ENCODE measurements at regions not wholly inside any gene's neighbourhood (a gene's known extent, or its start where the extent isn't known, plus 50 kb on each side); places are given as distances from the start of the nearest gene placed in this dataset.

DNA sequence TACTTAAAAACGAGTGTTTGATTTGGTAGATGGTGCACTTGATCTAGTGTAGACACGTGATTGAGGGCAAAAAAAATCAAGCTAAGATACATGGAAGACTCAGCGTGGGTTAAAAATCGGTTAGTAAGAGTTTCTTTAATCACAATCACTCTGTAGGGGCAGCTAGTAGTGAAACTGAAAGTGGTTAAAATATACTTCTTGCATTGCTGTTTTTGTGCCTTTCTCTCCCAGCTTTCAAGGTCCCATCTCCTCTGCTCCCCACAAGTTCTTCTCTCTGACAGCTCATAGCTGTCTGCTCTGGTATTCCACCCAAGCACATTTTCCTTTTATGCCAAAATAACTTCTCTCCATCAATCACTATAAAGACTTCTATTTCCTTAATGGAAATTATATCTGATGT lies 1089.7 kb downstream of the EFNB2 start:
- no peak for DNase-seq (ENCODE audit: low read depth)

DNA sequence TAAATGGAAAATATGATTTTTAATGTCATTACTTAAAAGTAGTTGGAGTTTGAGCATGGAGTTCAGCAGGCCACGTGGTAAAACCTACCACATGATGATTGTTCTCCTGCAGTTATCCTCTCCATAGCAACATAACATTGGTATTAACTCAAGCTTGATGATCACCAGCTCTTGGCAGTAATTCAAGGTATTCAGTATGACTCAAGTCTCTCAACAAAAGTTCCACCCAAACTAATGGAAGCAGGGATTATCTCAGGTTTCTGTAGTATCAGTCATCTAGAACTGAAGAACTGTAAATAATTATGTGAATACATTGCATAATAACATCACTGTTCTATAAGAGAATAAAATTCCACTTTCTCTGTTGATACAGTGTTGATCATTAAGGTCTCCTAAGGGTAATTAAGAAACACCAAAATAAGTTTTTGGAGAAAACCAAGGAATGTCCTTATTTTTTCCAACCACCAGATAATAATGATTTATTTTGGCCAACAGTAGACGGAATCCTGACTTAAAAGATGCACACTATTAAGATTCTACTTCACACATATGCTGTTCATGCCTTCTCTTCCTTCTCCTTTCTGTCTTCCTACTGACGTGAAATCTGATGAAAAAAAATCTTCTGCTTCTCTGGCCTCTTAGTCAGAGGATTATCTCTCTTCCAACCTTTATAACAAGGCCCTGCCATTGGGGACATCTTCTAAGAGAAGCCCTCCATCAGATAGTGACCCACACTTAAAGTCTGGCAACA lies 1092.3 kb downstream of the EFNB2 start:
- DNase-seq (ENCODE audit: low read depth), result peak; percentile 83

DNA sequence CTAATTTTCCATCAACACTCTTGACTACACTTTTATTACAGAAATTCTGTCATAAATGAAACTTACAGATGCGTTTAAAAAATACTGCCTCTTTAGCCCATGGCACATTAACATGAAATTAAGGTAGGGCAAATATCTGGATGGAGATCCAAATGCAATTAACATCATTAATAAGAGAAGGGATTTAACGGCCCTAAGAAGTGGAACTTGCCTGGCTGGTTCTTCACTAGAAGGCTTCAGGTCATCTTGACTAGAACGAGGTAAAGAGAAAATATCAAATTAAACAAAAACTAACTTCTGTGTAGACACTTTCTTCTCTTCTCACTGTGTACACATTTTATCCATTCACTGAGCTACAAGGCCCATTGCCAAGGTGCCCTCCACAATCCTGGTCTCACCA lies 1093.4 kb downstream of the EFNB2 start:
- no peak for DNase-seq (ENCODE audit: low read depth)

DNA sequence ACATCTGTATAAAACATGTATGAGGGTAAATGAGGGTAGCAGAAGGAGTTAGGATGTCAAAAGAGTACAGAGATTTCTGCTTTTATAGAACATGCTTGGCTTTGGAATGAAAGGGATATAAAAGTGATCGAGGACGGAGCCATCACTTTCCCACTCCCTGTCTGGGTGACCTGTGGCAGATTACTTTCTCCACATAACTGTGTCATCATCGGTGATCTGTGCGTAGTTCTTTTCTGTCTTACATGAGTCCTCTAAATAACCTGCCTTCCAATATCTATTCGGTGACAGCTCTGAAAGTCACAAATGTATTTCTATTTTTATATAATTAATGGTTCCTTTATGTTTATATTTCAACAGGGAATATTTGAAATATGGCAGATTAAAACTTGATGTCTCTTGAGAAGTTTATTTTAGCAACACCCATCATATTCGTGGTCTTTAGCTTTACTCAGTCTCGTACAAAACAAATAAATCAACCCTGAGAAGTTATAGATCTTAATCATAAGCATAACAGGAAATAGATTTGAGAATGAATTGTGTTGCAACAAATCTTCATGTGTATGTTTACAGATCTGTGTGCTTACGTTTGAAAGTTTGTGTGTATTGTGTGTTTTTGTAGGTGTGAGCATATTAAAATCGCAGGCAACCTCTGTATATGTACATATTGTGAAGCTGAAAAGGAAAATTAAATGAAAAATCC lies 1094.3 kb downstream of the EFNB2 start:
- no peak for DNase-seq (ENCODE audit: low read depth)

DNA sequence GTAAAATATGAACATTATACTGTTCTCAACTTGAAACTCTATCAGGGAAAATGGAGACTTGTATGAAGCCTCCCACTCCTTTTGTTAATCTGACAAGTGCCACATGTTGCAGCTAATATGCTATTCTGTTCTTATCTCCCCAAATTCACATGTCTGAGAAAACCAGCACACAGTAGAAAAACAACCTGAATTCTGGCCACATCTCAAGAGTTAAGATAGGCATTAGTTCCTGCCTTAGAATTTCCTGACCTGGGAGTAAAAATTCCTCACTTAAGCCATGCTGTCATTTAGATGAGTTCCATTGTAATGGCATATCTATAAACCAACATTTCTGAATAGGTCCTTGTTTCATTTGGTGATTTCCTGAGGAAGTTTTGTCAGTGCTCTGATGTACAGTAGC lies 1098.5 kb downstream of the EFNB2 start:
- DNase-seq (ENCODE audit: low read depth), result no peak

DNA sequence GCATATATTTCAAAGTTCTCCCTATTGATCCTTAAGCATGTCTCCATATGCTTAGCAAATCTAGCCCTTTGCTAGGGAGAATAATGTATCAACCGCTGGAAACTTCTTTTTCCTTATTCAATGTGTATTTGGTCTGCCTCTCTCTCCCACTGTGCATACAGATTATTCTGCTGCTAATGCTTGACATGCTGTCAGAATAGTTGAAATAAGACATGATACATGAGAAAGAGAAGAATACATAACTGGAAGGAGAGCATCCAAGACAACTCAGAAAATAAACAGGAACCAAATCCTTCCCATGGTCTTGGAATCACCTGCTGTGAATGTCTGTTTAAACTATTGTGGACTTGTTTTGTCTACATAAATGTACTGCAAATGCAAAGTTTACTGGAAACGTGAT lies 1103.0 kb downstream of the EFNB2 start:
- no peak for DNase-seq (ENCODE audit: low read depth)

DNA sequence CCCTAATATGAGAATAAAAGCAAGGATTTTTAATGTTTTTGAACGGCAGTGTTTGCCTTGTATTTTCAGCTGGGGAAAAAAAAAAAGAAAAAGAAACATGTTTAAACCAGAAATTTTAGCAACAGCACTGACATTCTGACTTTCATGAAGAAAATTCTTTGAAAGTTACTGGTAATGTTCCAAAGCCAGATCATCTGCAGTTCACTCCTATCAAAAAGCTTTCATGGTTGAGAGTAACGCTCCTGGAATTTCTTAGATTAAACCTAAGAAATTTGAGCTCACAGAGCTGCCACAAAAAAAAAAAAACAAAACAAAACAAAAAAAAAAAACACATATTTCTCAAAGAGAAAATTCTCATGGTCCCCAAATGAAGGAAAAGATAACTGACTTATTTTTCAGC lies 1106.7 kb downstream of the EFNB2 start:
- peak; percentile 4 for DNase-seq (ENCODE audit: low read depth)

DNA sequence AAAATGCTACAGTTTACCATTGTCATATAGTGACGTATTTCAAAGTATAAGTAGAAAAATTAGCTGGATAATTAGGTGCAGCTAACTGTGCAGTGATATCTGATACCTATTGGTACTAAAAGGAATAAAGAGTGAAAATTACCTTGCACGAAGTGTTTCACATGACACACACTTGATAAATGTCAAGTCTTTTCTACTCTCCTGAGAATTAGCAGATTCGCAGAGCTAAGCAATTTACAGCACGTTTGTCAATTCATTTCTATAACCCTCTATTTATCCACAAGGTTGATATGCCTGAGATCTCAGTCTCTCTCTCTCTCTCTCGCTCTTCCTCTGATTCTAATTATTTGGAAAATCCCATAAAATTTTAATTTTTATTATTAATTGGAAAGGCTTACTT lies 1109.0 kb downstream of the EFNB2 start:
- DNase-seq (ENCODE audit: low read depth), result no peak

DNA sequence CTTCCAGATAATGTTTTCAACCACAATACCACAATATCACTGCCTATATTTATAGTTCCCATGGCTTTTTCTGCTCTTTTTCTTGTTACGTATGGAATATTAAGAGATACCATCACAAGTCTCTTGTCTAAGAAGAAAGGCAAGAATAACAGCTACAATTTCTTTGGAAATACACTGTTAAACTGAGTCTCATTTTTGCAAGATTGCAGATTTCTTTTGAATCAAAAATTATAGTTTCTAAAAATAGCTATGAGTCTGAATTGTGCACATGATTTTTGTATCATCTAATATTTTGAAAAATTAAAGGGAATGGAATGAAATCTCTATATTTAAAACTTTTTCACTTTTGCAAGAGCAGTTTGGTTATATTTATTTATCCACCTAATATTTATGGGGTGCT lies 1120.8 kb downstream of the EFNB2 start:
- no peak for DNase-seq (ENCODE audit: low read depth)

DNA sequence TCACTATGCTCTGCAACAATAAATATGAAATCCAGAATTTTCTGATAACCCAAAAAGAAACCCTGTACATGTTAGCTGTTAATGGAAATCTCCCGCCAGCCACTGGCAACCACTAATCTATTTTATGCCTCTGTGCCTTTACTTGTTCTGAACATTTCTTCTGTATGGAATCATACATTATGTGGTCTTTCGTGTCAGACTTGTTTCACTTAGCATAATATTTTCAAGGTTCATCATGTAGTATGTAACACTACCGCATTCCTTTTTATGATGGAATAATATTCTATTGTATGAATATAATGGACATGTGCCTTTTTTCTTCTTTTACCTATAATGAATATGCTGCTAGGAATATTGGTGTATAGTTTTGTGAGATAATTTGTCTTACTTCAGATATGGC lies 1123.3 kb downstream of the EFNB2 start:
- no peak for DNase-seq (ENCODE audit: low read depth)

DNA sequence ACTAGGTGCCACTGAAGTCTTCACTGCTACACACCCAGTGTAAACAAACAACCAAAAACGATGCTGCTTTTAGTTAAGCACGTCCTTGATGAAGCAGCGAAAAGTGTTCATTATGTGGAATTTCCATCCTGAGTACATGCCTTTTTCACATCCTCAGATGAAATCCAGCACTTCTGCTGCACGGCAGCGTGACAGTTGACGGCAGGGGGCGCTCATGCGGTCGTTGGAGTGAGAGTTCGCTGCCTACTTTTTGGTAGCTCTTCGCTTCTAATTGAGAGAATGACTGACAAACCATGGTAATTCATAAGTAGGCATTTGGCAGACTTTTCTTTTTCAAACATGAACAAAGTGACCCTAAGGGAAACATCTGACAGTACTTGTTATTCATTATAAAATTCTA lies 1124.9 kb downstream of the EFNB2 start:
- DNase-seq (ENCODE audit: low read depth), result peak; percentile 37

DNA sequence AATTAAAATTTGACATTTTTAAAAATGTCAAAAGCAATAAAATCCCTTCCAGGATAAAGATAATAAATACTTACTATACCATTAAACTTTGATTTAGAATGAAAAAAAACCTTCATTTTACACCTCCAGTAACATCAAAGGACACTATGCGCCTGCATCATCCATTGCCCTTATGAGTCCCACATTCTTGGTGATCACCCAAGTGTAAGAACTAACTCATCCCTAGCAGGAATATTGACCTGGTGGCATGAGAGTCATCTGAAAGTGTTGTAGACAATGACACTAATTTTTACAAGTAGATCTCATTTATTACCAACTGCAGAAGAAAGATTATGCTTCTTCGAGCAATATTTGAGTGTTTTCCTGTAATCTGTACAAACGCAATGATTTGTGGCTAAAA lies 1128.9 kb downstream of the EFNB2 start:
- DNase-seq (ENCODE audit: low read depth), result no peak

DNA sequence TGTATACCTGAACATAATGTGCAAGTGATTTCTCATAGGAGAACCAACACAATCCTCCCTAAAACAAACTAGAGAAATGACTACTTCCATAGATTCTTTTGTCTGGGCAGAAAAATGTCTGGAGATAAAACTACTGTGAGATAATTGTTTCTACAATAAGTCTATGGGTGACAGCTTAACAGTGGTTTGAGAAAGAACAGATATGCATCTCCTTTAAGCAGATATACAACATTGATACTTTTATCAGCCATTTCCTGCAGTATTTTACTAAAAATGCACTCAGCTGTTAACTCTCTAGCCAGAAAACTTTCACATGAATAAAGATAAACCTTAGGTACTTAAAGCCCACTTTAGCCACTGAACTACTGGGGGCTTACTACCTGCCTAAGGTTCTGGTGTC lies 1132.4 kb downstream of the EFNB2 start:
- DNase-seq (ENCODE audit: low read depth), result no peak

DNA sequence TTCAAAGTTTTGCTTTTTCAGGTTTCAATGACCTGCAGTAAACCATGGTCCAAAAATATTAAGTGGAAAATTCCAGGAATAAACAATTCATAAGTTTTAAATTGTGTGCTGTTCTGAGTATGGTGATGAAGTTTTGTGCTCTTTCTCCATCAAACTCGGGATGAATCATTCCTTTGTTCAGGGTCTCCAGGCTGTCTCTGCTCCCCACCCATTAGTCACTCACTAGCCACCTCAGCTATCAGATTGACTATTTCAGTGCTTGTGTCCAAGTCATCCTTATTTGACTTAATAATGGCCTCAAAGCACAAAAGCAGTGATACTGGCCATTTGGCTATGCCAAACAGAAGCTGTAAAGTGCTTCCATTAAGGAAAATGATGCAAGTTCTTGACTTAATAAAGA lies 1140.4 kb downstream of the EFNB2 start:
- no peak for DNase-seq (ENCODE audit: low read depth)

DNA sequence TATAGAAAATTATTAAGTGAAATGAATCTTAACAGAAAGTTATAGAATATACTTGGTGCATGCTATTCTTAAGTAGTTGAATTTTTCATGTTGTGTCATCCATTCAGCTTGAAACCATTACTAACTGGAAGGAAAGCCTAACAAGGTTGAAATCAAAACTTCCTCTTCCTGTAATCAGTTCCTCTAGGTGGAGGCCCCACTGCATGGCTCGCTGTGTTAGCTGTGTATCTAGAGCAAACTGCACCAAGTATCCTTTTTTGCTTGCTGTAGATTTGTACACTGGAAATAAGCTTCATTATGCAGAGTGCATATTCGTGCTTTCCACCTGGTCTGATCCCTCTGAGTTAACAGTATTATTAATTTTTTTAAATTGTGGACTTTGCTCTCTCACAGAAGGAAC lies 1146.1 kb downstream of the EFNB2 start:
- no peak for DNase-seq (ENCODE audit: low read depth)

DNA sequence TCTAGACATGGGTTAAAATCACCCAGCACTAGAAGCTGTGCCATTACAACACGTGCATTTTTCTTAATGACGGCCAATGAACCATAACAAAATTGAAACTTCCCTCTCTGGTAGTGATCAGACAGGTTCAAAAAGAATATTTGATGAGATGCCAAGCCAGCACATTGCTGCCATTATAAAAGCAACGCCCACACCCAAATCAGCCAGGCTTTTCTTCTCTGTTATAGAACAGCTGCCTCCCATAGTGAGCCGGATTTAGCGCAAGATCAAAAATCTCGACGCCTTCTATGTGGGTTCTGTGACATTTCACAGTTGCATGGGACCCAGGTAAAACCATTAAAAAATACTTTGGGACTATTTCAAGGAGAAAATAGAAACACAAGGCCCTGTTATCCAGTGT lies 1158.0 kb downstream of the EFNB2 start:
- DNase-seq (ENCODE audit: low read depth), result no peak

DNA sequence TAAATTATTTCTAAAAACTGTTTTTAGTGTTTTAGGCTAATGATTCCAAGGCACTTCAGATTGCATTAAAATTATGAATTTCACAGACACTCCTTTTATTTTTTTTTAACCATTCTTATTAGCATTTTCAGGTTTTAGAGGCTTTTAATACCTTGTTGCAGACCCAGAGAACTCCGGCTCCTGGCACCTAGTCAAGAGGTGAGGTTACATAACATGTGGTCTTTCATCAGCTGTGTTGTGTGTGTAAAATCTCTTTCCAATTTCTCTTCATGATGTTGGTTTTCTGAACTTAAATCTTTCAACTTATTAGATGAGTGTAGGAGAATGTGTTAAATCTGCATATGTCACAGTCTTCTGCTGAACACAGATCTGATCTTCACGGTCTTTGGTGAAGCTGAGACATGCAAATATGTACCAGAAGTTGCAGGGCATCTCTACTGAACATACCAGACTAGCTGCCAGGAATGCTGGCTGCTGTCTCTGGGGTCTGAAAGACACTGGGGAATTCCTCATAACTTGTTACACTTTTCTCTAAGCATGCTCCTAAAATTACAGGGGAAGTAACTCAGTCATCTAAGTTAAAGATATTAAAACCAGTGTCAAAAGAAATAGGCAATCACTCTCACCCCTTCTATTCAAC lies 1165.3 kb downstream of the EFNB2 start:
- no peak for DNase-seq (ENCODE audit: low read depth)

DNA sequence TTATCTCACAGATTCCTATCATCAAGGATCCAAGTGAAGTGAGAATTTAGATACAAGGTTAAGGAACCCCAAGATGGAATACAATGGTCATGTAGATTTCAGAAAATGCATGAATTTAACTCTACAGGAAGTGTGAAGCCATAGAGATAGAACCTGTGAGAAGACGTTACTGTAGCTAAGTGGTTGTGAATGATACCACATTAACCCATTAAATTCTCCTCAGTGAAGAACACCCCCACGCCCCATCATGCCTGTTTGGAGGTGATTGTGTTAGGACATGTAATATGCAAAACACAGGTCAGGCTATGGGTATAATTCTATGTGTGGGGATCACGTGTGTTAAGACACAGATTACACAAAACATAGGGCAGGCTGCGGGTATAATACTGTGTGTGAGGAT lies 1166.7 kb downstream of the EFNB2 start:
- no peak for DNase-seq (ENCODE audit: low read depth)

DNA sequence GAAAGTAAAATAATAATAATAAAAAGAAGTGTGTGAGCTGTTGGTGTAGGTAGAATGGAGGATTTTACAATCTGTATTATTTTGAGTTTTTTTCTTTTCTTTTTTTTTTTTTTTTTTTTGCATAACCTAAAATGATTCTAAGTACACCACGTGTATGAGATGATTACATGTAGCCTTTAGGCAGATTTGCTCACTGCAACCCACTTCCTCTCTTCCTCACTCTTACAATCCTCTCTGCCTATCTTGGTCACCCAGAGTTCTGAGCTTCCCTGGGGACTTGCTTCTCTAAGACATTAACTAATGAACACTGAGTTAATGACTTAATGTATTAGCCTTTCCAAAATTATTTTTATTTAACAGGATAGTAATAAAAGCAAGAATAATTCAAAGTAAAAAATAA lies 1169.6 kb downstream of the EFNB2 start:
- no peak for DNase-seq (ENCODE audit: low read depth)

DNA sequence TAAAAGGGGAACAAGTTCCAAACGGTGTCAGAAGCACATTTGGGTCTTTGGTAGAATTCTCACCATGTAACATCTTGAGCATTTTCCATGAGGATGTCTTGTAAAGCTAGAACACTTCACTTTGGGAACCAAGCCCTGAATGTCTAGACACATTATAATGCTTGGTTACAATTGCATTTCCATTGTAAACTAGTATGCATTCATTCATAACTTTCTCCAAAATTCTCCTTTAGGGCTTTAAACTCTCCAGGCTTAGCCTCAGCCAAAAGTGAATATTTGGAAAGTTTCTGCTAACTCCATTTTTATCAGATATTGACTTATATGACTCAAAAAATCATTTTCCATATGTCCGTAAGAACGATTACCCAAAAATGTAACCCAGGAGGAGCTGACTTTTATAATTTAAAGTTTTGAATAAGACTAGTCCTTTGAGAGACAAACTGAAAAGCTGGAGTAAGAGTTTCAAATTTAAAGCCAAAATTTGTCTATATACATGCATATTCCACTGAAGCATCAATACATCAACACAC lies 1170.4 kb downstream of the EFNB2 start:
- no peak for DNase-seq (ENCODE audit: low read depth)

DNA sequence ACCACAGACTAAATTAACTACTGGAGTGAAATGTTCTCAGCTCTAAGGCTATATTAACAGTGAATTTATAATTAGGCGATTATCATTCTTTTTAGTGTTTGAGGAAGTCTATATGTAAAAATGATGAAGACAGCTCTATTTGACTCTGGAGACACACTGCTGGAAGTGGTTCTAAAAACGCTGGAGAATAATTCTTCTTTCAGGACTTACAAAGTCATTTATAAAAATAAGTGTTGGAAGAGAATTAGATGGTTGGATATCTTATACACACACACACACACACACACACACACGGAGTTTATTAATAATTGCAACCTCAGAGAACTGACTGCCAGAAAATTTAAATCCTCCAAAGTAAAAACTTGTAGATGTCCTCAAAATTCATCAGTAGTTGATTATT lies 1171.3 kb downstream of the EFNB2 start:
- no peak for DNase-seq (ENCODE audit: low read depth)

DNA sequence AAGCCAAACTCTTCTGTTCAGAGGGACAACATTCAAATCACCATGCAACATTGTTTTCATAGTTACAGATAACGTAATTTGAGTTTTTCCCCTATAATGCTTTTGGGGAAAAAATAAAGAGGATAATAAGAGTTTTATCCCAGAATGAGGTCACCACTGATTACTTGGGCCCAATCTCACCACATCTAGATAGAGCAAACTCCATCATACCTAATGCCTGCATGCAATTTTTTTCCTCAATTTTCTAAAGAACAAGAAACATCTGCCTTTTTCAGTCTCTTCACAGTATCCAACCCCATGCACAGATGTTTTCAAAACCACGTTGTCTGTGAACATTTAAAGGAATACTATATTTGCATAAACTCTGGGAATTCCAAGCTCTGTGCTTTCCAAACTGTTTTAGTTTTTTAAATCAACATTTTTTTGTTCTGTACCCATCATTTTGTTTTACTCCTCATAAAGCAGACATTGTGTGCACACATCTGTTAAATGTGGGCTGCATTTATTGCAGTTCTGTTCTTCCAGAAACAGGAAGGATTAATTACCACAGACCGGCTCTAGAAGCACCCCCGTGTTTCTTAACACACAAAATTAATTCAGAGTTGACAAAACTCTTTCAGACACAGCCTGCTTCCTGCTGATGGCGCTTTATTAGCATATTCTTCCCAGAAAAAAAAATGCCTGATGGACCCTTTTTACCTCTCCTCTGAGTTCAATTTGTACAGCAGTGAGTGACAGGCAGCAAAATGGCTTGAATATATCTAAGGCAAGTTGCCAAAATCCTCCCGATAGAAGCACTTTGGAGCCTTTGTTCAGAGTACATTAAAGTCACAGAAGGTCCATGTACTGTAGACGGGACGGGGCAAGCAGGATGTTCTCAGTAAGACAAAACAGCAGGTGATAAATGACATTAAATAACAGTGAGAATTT lies 1171.9 kb downstream of the EFNB2 start:
- no peak for DNase-seq (ENCODE audit: low read depth)

Data from ELR (cell line).